GM23248 (cell line): ENCODE measurements at regions not wholly inside any gene's neighbourhood (a gene's known extent, or its start where the extent isn't known, plus 50 kb on each side); places are given as distances from the start of the nearest gene placed in this dataset.
"Not testable (repeated sequence)": the region's sequence is repeated elsewhere in the genome, so short reads cannot be mapped to it uniquely, and the experiment has no call there.

ENCODE experiments used
- DNase-seq: peaks from one replicate; pipeline ENCODE4 v3.0.0-alpha.2; 2015
- H2AFZ ChIP-seq: fragments of 200-600 bp; sonication (generic); 2 replicates; pipeline ENCODE4 v1.6.1; 2016; ENCODE audit warnings: antibody characterized with exemption
- H3F3A ChIP-seq: fragments of 200-600 bp; sonication (generic); 2 replicates; pipeline ENCODE4 v1.6.1; 2016; ENCODE audit warnings: mild to moderate bottlenecking, antibody characterized with exemption, mixed run types; ENCODE audit not compliant: insufficient read depth
- H3K27ac ChIP-seq: fragments of 200-600 bp; sonication (generic); 2 replicates; pipeline ENCODE4 v1.5.1; 2016; ENCODE audit warnings: mild to moderate bottlenecking
- H3K27me3 ChIP-seq: fragments of 200-600 bp; sonication (generic); replicated peaks from 2 replicates; pipeline ENCODE4 v1.6.1; 2016; ENCODE audit warnings: mild to moderate bottlenecking; ENCODE audit not compliant: insufficient read depth
- H3K36me3 ChIP-seq: fragments of 200-600 bp; sonication (generic); 2 replicates; pipeline ENCODE4 v1.6.1; 2016; ENCODE audit warnings: low read depth, mild to moderate bottlenecking
- H3K4me1 ChIP-seq: fragments of 200-600 bp; sonication (generic); 2 replicates; pipeline ENCODE4 v1.6.1; 2016; ENCODE audit warnings: mild to moderate bottlenecking; ENCODE audit not compliant: insufficient read depth
- H3K4me2 ChIP-seq: fragments of 200-600 bp; sonication (generic); one replicate; pipeline ENCODE4 v1.6.1; 2016; ENCODE audit warnings: mild to moderate bottlenecking; ENCODE audit not compliant: unreplicated experiment
- H3K4me3 ChIP-seq: fragments of 200-600 bp; sonication (generic); 2 replicates; pipeline ENCODE4 v1.5.1; 2016; ENCODE audit warnings: mild to moderate bottlenecking
- H3K79me2 ChIP-seq: fragments of 200-600 bp; sonication (generic); 2 replicates; pipeline ENCODE4 v1.6.1; 2016; ENCODE audit warnings: mild to moderate bottlenecking; ENCODE audit not compliant: insufficient read depth
- H3K9ac ChIP-seq: fragments of 200-600 bp; sonication (generic); 2 replicates; pipeline ENCODE4 v1.6.1; 2016; ENCODE audit warnings: mild to moderate bottlenecking
- H3K9me2 ChIP-seq: fragments of 200-600 bp; sonication (generic); 2 replicates; pipeline ENCODE4 v1.6.1; 2016; ENCODE audit warnings: mixed run types, mild to moderate bottlenecking, moderate library complexity; ENCODE audit not compliant: insufficient read depth
- H3K9me3 ChIP-seq: fragments of 200-600 bp; sonication (generic); one replicate; pipeline ENCODE4 v1.6.1; 2017; ENCODE audit warnings: low read depth
- H4K20me1 ChIP-seq: fragments of 200-600 bp; sonication (generic); 2 replicates; pipeline ENCODE4 v1.6.0; 2016; ENCODE audit not compliant: insufficient read depth
- EZH2 ChIP-seq: fragments of 200-600 bp; sonication (generic); IDR thresholded peaks from 2 replicates; pipeline ENCODE4 v1.6.1; 2018; ENCODE audit warnings: antibody characterized with exemption, mild to moderate bottlenecking; ENCODE audit not compliant: insufficient read depth, poor library complexity, severe bottlenecking
- EZH2phosphoT487 ChIP-seq: fragments of 200-600 bp; sonication (generic); IDR thresholded peaks from 2 replicates; pipeline ENCODE4 v1.6.1; 2018; ENCODE audit warnings: antibody characterized with exemption, moderate library complexity, mild to moderate bottlenecking, low read depth; ENCODE audit not compliant: insufficient read depth
- WGBS, 2 experiments: methylation state at CpG; one replicate each; pipeline ENCODE4 v1.1.6; 2015 to 2017; ENCODE audit warnings: low lambda C conversion rate in 2 of 2, low coverage in 1 of 2; ENCODE audit errors: missing lambda C conversion rate in 2 of 2; 5-methylcytosine and 5-hydroxymethylcytosine counted together
- in situ Hi-C: fragments of 300-500 bp; cut with MboI; formaldehyde crosslinking; loops from 2 replicates; pipeline ENCODE4 v1.15.0; 2020

DNA sequence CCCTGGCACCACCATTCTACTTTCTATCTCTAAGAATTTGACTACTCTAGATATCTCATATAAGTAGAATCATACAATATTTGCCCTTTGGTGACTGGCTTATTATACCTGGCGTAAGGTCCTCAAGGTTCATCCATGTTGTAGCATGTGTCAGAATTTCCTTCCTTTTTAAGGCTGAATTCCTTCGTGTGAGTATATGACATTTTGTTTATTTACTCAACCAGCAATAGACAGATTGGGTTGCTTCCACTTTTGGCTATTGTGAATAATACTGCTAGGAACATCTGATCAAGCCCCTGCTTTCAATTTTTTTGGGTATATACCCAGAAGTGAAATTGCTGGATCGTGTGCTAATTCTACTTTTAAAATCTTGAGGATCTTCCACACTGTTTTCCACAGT, 232.8 kb upstream of the MCHR2 start:
- DNase-seq: no peak
- Histone ChIP-seq H3K36me3 (no peaks in the 10 kb centered on the region), H3K9ac (no peak overlapping the region), H3K27me3 (no peaks in the 10 kb centered on the region), H3F3A (peaks cover 25% of the 10 kb centered on the region), H3K4me1 (peaks cover 15% of the 10 kb centered on the region), H3K9me3 (no peaks in the 10 kb centered on the region), H4K20me1 (no peaks in the 10 kb centered on the region), H3K4me3 (no peak overlapping the region), H3K9me2 (no peaks in the 10 kb centered on the region), H3K79me2 (no peaks in the 10 kb centered on the region), H2AFZ (no peak overlapping the region), H3K4me2 (no peak overlapping the region), H3K27ac (no peak overlapping the region)
- TF ChIP-seq EZH2: no peak
- in situ Hi-C loops: no loop called here
- WGBS, 2 experiments: 78 to 84% methylated on average over 3 of the region's 3 CpGs

DNA sequence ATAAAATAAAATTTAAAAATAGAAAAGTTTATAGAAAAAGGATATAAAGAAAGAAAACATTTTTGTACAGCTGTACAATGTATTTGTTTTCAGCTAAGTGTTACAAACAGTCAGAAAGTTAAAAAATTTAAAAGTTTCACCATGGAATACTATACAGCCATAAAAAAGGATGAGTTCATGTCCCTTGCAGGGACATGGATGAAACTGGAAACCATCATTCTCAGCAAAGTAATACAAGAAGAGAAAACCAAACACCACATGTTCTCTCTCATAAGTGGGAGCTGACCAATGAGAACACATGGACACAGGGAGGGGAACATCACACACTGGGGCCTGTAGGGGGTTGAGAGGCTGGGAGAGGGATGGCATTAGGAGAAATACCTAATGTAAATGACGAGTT, 229.9 kb upstream of the MCHR2 start:
- H3K36me3 ChIP-seq, H3K9me2 ChIP-seq, H3K79me2 ChIP-seq, DNase-seq, H3K4me1 ChIP-seq, H4K20me1 ChIP-seq, H3K4me3 ChIP-seq, H3F3A ChIP-seq, H3K9ac ChIP-seq, in situ Hi-C loops, H3K9me3 ChIP-seq, H3K27ac ChIP-seq, H3K4me2 ChIP-seq, H2AFZ ChIP-seq, H3K27me3 ChIP-seq: not testable (repeated sequence)
- WGBS, 2 experiments: 47 to 65% methylated on average over 1 of the region's 1 CpG

DNA sequence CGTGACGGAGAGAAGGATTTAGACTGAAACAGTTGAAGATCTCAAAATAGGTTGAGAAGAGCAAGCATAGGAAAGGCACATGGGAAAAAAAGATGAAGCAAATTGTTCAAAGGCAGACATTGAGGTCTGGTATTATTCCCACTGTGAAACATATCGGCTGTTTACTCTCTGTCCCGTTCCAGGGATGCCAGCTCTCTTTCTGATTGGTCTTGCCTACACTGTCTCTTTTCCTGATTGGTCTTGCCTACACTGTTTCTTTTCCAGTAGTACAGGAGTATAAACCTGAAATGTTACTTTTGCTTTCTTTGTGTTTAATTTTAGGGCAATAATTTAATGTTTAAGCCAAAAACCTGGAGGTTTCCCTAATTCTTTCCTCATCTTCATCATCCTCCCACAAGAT, 226.5 kb upstream of the MCHR2 start:
- peaks cover 15% of the 10 kb centered on the region for H3K4me1 ChIP-seq
- H3K4me2 ChIP-seq: no peak overlapping the region
- WGBS, 2 experiments: 75 to 83% methylated on average over 4 of the region's 4 CpGs
- no peaks in the 10 kb centered on the region for H3K36me3 ChIP-seq
- H3K27me3 ChIP-seq: no peaks in the 10 kb centered on the region
- H3K4me3 ChIP-seq: no peak overlapping the region
- no peaks in the 10 kb centered on the region for H3K9me2 ChIP-seq
- in situ Hi-C loops: no loop called here
- no peaks in the 10 kb centered on the region for H3K79me2 ChIP-seq
- DNase-seq: no peak
- H3K9ac ChIP-seq: no peak overlapping the region
- no peak overlapping the region for H3K27ac ChIP-seq
- TF ChIP-seq EZH2phosphoT487 (no peak), EZH2 (no peak)
- no peaks in the 10 kb centered on the region for H4K20me1 ChIP-seq
- H2AFZ ChIP-seq: no peak overlapping the region
- H3F3A ChIP-seq: no peaks in the 10 kb centered on the region
- no peaks in the 10 kb centered on the region for H3K9me3 ChIP-seq

DNA sequence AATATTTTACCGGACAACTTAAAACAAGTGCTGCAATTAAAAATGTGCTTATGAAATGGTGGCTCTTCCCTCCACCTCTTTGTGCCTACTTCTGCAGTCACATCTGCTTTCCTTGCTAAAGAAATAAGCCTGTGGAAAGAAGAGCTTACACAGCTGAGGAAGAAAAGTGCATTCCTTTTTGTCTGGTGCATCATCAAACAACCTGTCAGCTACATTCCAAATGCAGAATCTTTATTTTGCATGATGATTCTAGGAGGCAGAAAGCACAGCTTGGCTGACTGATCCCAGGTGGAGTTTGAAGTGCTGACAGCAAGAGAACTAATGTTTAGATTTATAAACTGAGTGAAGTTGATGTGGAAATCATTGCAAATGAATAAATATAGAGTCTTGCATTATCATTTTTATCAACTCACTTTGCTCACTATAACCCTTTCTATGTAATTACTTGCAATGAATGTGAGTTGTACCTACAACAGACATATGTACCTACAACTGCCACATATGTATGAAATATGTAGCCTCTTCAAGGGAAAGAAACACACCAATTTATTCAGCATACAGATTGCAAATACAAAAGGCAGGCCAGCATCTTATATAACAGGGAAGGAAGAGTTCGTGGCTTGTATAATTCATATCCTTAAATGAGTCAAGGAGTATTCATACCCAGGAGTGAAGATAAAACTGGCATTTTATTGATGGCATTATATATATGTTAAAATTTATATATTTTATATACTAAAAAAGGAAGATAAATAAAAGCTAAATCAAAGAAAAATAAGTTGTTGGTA, 223.4 kb upstream of the MCHR2 start:
- H3K4me3 ChIP-seq: no peak overlapping the region
- no peak overlapping the region for H3K9ac ChIP-seq
- in situ Hi-C loops: no loop called here
- H3K79me2 ChIP-seq: no peaks in the 10 kb centered on the region
- no peaks in the 10 kb centered on the region for H3K9me3 ChIP-seq
- H4K20me1 ChIP-seq: no peaks in the 10 kb centered on the region
- no peaks in the 10 kb centered on the region for H3K27me3 ChIP-seq
- H3K27ac ChIP-seq: no peak overlapping the region
- H3K36me3 ChIP-seq: no peaks in the 10 kb centered on the region
- 87 to 96% methylated on average over 2 of the region's 2 CpGs for WGBS, 2 experiments
- H3F3A ChIP-seq: peaks cover 6% of the 10 kb centered on the region; the same call in 1 of the 2 replicates
- TF ChIP-seq EZH2 (no peak), EZH2phosphoT487 (no peak)
- H3K9me2 ChIP-seq: no peaks in the 10 kb centered on the region
- no peak overlapping the region for H3K4me2 ChIP-seq
- H2AFZ ChIP-seq: no peak overlapping the region
- peaks cover 21% of the 10 kb centered on the region for H3K4me1 ChIP-seq
- peak; percentile 34 for DNase-seq

DNA sequence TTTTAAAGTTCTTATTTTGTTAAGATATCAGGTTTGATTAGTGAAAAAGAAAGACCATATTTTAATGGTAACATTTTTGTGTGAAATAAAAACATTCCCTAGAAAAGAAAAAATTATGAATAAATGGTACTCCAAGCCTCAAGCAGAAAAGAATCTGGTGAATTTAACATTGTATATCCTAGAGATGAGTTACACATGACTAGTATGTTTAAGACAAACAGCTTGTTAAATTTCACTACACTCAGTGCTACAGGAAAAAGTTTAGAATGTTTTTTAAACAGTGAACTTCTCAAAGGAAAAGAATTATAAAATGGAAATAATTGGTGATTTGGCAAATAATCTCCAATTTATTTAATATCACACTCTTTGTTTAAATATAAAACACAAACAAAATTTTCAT, 222.7 kb upstream of the MCHR2 start:
- in situ Hi-C loops: no loop called here
- H3K4me1 ChIP-seq: peaks cover 28% of the 10 kb centered on the region

More for the DNA sequence above, 222.7 kb upstream of the MCHR2 start:
- Histone ChIP-seq H3K4me2 (no peak overlapping the region), H3K36me3 (no peaks in the 10 kb centered on the region), H3F3A (peaks cover 12% of the 10 kb centered on the region; the same call in 1 of the 2 replicates), H3K9ac (no peak overlapping the region), H3K27me3 (no peaks in the 10 kb centered on the region), H2AFZ (no peak overlapping the region; the same call in 1 of the 2 replicates), H4K20me1 (no peaks in the 10 kb centered on the region), H3K9me3 (no peaks in the 10 kb centered on the region), H3K27ac (no peak overlapping the region), H3K9me2 (no peaks in the 10 kb centered on the region), H3K79me2 (no peaks in the 10 kb centered on the region), H3K4me3 (no peak overlapping the region)
- no peak for TF ChIP-seq EZH2phosphoT487
- TF ChIP-seq EZH2: no peak
- no peak for DNase-seq
